VCaP (cell line): ENCODE measurements at regions not wholly inside any gene's neighbourhood (a gene's known extent, or its start where the extent isn't known, plus 50 kb on each side); places are given as distances from the start of the nearest gene placed in this dataset.

Experiments used
- H3K27ac ChIP-seq: fragments of 450-650 bp; 2 replicates; pipeline ENCODE4 v1.5.1; 2017
- TF ChIP-seq, protein P1 (sequence below): fragments of 450-650 bp; conservative IDR thresholded peaks from 2 replicates; pipeline ENCODE4 v1.5.1; 2017; ENCODE audit warnings: mild to moderate bottlenecking, moderate library complexity

DNA sequence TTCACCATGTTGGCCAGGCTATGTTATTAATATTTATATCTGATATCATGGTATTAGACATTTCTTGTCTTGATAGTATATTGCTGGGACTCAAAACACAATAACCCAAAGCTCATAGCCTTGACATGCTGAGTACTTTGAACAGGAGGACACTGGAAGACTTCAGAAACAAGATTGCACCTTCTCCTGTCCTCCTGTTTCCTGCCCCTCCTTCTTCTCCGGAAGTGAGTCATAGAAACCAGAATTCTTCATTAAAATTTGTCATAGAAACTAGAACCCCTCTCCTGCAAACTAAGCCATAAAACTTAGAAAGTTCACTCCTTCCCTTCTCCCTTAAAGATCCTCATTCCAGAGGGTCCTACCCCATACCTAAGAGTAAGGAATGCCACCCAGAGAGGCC lies 400.2 kb downstream of the SLITRK5 start:
- H3K27ac ChIP-seq, result no peak overlapping the region
- TF ChIP-seq, protein P1, sequence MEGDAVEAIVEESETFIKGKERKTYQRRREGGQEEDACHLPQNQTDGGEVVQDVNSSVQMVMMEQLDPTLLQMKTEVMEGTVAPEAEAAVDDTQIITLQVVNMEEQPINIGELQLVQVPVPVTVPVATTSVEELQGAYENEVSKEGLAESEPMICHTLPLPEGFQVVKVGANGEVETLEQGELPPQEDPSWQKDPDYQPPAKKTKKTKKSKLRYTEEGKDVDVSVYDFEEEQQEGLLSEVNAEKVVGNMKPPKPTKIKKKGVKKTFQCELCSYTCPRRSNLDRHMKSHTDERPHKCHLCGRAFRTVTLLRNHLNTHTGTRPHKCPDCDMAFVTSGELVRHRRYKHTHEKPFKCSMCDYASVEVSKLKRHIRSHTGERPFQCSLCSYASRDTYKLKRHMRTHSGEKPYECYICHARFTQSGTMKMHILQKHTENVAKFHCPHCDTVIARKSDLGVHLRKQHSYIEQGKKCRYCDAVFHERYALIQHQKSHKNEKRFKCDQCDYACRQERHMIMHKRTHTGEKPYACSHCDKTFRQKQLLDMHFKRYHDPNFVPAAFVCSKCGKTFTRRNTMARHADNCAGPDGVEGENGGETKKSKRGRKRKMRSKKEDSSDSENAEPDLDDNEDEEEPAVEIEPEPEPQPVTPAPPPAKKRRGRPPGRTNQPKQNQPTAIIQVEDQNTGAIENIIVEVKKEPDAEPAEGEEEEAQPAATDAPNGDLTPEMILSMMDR, result no peak

DNA sequence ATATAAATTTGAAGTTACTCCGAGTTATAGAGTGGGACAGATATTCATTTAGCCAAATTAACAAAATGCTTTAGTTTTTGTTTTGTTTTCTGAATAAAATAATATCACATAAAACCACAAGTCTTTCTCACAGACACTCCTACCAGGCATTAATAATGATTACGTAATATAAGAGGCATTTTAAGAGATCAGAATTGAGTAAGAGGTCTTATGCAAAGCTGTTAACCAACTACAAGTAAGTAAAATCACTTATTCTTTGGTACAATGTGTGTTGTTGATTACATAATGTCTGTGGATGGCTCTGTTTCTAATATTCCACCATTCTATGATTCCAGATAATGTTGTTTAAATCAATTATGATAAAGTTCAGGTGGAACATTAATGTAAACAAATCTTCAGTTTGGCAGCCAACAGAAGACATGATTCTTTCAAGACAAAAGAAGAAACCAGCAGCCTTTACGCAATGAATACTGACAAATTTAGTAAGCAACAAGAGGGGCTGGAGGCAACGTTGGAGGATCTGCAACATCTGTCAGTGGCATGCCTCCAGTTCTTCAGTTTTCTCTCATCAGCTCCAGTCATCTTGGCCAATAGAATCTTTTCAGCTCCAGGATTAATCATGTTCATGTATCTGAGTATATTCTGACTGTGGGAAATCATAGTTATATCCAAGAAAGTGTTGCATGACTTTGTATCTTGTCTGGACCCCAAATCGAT lies 403.8 kb downstream of the SLITRK5 start:
- TF ChIP-seq, protein P1, result no peak
- no peak overlapping the region for H3K27ac ChIP-seq

DNA sequence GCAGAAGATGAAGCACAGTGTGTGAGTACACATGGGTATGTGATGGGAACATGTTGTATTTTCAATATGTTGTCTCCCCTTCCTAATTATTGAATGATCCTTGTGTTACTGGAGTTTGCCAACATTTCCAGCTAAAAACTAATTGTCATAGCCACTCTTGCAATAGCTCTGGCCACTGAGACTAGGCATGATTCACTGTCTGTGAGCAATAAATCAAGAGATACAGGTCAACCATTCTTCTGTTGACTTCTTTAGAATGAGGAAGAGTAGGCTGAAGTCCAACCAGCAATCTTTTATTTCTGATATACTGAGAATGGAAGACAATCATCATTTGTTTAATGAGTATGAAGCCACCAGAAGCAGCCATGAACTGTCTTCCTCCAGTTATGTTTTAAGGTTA lies 413.9 kb downstream of the SLITRK5 start:
- H3K27ac ChIP-seq, result no peak overlapping the region
- TF ChIP-seq, protein P1, result no peak

DNA sequence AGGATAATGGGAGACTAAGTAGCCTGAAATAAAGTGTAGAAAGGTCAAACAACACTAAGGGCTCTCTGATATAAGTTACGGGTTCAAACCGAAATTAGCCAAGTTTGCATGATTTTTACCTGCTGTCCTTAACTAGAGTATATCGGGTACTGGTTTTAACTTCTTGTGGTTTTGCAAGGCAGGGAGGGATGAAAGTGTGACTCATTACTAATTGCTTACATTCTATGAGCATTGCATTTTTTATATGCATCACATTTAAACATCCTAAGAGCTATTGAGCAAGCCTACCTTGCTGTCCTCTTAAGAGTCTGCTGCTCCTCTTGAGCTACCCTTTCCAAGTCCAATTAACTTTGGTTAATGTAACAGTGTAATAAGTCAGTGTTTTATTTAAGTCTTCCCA lies 415.4 kb downstream of the SLITRK5 start:
- TF ChIP-seq, protein P1, result no peak
- H3K27ac ChIP-seq, result no peak overlapping the region

DNA sequence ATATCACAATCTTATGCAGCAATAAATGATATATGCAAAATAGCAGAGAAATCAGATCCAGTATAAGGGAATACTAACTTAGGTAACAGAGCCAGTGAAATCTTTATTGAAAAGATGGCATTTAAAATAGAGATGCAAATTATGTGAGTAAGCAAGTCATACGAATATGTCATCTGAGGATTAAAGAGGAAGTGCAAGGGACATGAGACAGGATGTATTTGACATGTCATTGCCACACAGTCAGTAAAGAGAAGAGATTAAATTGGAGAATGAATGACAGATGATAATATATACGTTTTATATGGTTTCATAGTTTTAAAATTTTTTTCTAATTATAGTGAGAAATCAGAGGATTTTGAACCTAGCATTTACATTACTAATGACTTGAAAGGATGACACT lies 426.4 kb downstream of the SLITRK5 start:
- TF ChIP-seq, protein P1, result no peak
- no peak overlapping the region for H3K27ac ChIP-seq

DNA sequence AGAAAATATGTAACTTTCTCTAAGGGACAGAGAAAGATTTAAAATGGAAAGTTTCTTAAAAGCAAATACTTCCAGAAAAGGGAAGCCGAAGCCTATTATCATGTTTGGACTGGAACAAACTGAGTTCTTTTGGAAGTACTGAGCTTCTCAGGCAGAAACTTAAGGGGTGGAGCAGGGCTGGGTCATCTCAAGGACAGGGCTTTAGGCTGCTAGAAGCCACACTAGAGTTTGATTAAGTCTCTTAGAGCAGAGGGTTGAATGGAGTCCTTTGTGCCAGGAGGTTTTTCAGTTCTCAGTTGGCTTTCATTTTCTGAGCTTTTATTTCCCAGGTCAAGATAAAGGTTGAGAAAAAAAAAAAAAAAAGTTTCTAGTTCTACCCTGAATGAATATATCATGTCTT lies 432.7 kb downstream of the SLITRK5 start:
- TF ChIP-seq, protein P1, result no peak

DNA sequence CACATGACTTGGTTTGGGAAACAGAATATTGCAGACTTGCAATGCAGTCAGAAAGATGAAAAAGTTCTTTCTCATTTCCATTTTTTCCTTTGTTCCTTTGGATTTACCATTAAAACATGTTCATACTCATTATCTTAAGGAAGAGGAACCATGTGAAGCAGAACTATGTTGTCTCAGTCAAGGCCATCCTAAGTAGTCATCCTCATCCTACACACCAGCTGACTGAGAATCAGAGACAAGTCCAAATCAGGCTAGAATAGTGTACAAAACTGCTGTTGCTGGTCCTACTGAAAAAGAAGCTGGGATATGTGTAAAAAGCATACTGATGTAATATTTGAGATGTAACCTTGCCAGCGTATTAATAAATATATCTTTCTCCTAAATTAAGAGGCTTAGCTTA lies 433.4 kb downstream of the SLITRK5 start:
- TF ChIP-seq, protein P1, result no peak
- H3K27ac ChIP-seq, result no peak overlapping the region

More for the DNA sequence above, 432.7 kb downstream of the SLITRK5 start:
- H3K27ac ChIP-seq, result no peak overlapping the region
